ENCODE measurements at regions not wholly inside any gene's neighbourhood (a gene's known extent, or its start where the extent isn't known, plus 50 kb on each side); places are given as distances from the start of the nearest gene placed in this dataset.

DNA sequence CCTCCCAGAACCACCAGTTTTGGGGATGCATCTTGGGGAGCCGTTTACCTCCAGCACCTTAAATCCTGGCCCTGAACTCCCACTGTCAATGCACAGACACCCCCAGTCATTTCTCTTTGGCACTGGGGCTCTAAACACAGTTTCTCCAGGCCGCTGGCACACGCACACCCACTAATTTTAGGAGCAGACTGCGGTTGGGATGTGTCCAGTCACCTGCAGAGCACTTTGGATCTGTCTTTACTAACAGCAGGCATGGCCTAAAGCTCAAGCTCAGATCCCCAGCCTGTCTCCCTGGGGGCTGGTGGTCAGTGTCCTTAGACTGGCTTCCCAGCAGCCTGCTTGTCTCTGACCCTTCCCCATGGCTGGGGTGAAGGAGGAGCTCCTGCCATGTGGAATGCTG is 49.9 kb downstream of the SYNE3 start:
- no peak for DNase-seq

DNA sequence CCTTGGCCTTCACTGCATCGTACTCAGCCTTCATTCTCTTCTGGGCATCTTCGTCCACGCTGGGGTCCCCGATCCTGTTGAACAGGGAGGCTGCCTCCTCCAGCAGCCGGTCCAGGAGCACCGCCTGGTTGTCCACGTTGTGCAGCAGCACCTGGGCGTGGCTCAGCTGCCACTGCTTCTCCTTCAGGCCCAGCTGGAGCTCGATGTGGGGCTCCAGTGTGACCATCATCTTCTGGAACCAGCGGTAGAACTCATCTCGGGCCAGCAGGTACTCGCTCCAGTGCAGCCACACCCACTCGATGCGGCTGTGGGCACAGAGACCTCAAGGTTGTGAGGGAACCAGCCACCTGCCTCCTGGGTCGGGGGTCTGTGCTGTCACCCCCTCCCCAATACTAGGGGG is 50.5 kb downstream of the SYNE3 start:
- DNase-seq: no peak

DNA sequence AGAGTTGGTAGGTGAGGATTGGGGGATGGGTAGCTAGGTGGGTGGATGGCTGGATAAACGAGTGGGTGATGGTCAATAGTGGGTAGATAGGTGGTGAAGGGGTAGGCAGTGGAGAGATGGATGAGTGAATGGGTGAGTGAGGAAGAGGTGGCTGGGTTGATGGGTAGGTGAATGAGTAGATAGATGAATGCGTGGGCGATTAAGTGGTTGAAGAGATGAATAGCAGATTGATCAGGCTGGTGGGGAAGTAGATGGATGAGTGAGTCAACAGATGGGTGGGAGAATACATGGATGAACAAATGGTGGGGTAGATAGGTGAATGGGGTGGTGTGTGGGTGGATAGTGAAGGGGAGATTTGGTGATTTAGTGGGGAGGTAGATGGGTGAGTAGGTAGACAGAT is 51.1 kb downstream of the SYNE3 start:
- DNase-seq: no peak

DNA sequence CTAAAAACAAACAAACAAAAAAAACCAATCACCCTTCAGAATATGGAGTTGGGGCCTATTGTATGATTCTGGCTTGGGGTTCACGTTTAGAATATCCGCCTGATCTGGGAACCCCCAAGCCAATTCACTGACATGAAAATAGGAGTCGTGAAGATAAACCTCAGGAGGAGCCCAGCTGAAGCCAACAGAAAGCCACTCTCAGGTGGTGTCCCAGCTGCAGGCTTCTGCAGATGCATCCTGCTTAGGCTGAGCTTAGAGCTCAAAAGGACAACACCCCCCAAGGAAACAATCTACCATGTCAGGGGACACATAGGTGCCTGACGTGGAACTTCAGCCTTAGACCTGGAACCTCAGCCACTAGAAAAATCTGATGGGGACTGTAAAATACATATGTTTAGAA is 51.9 kb downstream of the SYNE3 start:
- DNase-seq: peak in 1 of 3 experiments; percentile 42

DNA sequence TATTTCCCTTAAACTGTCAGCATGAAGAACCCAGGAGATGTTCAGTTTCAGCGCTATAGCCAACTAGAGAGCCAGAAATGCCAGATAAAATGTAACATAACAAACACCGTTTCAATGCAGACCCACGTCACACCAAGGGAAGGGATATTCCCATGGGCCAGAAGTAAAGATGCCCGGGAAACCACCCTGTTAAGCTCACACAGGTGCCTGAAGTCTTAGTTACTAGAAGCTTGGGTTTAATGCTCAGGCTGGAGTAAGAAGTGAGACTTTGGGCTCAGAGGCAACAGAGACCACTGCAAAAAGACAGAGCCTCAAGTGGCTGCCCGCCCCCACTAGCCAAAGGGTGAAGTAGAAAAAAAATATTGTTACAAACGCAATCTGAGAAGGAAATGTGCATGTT is 52.3 kb downstream of the SYNE3 start:
- no peak for DNase-seq

DNA sequence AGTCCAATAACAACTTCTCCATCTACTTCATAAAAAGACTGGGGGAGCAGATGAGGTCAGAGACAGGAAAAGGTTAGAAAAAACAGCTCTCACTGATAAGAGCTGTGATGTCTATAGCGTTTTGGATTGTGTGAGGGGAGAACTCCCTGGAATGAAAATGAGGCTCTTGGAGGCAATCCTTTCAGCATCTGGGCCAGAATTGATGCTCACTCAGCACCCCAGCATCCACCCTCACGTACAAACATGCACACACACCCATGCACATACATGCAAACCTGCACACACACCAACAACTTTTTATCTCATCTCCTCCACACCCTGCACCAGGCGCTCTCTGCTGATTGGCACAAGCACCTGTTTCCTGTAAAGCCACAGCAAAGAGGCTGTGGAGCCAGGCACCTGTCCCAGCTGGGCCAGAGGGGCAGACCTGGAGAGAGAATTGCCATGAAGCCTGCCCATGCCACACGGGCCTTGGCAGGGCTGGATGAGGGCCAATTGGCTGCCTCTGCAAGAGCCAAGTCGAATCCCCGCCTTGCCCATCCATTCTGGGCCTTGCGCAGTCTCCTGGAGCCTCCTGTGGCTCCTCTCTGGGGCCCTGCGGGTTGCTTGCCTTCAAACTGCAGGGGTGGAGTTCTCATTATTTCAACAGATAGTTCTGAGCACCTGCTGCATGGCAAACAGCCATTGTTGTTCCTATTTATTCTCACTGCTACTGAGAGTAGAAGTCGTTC is 53.1 kb downstream of the SYNE3 start:
- peak; percentile 29 to 96 (median 91) for DNase-seq

DNA sequence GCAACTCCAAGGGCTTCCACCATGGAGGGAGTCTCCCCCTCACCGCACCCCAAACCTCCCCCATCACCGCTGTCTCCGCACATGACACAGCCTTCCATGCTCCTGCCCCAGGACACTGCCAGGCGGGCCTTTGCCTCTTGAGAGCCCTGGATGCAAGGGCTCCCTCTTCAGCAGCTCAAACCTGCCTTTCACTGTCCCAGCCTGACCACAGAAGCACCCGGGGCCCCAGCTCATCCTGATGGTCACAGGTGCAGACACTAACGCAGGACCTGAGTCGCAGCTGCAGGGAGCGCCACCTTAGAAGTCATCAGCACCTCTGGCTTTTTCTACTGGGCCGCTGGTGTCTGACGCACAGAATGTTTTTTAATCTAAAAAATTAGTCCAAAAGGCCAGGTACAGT is 54.0 kb downstream of the SYNE3 start:
- no peak for DNase-seq

DNA sequence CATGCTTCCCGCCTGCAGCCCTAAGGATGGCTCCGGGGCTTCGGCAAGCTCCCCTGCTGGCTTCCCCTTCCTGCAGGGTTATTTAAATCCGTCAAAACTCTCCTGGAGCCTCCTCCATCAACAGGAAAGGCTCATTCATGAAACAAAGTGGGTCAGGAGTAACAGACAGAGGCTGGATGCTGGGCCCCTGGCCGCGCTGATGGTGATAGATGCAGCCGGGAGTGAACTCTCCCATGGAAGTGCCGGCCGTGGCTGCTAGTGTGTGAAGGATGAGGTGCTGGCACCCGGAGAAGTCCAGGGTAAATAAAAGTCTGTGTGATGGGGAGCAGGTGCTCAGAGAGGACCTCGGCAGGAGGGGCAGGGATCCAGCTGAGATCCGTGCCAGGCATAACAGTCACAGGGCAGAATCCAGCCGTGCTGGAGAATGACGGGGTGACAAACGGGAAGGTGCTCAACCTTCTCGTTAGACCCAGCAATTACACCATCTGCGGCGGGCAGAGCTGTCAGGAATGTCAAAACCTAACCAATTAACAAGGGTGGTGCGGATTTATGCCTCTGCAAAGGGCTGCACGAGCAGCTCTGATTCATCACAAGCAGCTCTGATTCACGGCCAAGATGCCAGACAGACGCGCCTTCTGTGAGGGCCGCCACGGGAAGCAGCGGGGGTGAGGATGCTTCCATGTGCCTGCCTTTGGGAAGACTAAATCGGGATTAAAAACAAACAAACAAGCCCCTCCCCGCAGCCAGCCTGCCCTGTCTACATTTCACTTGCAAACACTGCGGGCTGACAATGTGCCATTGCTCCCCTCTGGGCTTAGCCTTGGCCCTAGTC is 55.6 kb downstream of the SYNE3 start:
- DNase-seq: peak in 2 of 3 experiments; percentile 96 to 100

DNA sequence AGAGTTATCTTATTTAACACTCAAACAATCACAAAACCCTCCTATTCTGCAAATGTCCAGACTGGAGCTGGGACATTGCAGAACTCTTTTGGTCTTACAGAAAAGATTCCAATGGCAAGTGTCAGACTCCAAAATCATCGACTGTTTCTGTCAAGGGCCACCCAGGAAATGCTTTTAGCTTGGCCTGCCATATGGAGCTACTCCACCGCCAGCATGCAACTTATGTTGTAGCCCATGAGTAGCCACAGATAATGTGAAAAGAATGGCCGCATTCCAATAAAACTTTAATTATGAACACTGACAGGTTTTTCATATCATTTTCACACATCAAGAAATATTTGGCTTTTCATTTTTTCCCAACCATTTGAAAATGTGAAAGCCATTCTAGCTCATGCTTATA is 57.5 kb downstream of the SYNE3 start:
- no peak for DNase-seq

DNA sequence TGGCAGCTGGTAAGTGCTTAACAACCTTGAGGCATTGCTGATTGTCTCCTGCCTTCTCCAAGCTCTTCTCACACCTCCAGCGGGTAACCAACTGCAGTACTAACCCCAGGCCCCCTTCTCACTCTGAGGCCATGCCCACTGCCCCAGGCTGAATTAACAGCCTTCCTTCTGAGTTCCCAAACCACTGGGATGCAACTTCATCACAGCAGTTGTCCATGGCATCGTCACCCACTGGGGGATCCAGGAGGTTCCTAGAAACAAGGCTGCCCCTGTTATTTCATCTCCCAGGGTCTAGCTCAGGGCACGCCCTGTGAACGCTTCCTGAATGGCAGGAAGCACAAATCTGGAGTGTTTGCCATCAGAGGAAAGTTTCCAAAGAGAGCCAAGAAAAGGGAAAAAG is 58.0 kb downstream of the SYNE3 start:
- no peak for DNase-seq

DNA sequence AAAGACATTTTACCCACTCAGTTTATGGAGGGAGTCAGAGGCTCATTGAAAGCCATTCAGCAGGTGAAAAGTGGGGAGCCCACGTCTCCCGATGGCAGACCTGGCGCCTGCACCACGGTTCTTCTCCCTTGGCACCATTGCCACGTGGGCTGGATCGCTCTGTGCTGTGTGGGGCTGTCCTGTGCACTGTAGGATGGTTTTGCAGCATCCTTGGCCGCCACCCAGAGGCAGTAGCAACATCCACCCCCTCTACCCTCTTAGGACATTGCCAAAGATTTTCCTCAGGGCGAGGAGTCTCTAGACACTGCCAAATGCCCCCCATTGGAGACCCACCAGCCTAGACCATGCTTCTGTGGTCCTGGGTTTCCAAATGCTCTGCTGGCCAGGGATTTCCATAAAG is 60.2 kb downstream of the SYNE3 start:
- no peak for DNase-seq

DNA sequence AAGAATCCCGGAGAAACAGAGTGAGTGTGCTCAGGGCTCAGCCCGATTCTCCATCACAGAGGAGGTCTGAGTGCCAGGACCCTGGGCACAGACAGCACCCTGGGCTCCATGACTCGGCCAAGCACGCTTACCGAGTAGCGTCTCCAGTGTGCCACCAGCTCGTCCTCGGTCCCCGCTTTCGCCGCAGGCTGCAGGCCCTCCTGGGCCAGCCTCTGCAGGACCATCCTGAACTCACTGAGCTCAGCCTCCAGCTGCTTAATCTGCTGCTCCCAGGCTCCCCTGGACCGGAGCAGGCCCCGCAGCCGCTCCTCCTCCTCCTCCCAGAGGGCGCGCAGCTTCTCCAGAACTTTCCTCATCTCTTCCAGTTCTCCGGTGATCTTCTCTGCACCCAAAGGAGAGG is 61.2 kb downstream of the SYNE3 start:
- DNase-seq: no peak

DNA sequence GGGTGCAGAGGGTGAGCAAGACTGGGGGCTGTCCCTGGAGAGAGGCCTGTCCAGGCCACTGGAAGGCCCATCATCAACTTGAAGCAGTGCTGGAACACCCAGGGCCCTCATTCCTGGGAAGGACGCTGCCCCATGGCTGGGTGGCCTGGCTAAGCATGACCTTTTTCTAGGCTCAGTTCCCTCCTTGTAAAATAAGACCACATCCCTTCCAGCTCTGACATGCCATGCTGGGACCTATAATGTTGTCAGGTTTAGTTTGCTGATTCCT is 62.8 kb downstream of the SYNE3 start:
- no peak for DNase-seq

DNA sequence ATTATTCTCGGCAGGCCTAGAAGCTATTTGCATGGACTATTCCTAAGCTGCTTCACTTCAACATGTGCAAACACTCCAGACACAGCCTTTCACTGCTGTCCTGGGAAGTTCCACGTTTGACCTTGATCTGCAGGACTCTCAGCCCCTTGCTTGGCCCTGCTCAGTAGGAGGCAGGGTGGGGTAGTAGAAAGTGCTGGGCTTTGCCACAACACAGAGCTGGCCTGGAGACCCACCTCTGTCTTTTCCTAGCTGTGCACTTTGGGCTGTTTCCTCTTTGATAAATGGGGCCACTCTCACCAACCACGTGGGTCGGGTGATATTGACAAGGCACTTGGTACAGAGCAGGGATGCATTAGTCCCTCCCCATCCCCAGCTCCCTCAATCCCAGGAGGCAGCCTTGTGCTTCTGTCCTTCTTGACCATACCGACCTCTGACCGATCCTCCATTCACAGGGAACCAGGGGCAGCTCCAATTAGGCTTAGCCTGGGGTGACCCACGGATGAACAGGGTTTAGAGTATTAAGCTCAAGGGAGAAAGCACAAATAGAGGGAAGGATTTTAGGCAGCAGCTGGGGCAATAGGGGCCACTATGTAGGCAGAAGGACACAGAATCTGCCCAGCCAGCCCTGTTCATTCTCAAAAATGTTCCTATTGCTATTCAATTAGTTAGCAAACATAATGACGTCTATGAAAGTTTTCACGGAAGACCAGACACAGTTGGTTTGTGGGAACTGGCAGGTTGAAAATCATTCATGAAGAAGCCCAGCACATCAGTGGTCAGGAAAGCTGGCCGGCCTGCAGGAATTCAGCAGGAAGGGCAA is 63.3 kb downstream of the SYNE3 start:
- DNase-seq: no peak

DNA sequence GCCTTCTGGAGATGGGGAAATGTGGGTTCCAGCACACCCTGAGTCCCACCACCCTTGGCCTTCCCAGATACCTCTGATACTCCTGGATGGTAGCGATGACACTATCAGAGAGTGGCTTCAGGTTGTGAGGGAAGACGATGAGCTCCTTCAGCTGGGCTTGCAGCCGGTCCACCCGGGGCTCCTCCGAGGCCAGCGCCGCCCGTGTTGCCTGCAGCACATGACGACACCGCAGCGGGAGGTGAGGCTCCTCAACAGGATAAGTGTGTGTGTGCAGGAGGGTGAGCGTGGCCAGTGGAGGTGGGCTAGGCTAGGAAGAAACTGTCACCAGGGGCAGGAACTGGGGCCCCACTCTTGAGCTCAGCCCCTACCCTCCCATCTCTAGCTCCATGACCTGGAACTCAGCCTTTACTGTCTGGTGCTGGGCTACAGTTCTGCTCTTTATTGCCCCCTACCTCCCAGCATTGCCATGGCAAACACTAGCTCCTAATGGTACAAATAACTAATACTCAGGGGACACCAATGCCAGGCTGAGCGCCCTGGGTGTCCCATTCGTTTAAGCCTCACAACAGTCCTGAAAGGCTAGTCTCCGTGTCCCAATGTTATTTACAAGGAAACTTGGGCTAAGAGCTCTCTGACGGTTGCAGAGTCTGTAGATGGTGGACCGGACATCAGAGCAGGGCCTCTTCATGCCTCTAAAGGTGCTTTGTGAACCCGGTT is 64.1 kb downstream of the SYNE3 start:
- DNase-seq: peak in 1 of 3 experiments; percentile 25

DNA sequence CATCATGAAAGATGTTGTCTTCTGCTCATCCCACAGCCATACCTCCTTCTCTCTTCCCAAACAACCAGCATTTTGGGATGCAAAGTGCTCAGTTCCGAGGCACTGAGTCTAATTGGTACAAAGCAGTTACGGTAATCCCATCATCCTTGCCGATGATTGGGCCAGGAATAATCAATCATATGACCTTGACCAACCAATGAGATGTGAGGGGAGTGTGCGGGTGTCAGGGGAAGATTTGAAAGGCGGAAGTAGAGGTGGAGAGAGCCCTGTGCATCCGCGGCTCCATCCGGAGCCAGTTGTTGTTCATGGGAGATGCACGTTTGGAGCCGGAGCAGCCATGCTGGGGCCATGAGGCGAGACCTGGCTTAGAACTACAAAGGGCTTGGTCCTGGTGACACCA is 67.3 kb downstream of the SYNE3 start:
- no peak for DNase-seq

DNA sequence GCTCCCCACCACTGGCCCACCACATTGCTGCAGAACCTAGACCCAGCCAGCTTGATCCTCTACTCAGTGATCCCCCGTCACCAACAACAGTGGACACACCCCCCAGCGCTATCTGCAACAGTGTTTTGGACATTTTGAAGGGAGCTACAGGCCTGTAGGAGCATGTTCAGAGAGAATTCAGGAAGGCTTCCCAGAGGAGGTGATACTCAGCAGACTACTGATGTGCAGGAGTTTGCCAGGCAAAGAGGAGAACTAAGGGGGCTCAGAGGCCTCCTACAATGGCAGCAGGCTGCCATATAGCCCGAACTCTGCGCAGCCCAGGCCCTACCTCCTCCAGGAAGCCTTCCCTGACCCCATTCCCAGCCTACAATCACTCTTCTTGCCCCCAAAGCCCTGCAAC is 70.0 kb downstream of the SYNE3 start:
- DNase-seq: no peak

DNA sequence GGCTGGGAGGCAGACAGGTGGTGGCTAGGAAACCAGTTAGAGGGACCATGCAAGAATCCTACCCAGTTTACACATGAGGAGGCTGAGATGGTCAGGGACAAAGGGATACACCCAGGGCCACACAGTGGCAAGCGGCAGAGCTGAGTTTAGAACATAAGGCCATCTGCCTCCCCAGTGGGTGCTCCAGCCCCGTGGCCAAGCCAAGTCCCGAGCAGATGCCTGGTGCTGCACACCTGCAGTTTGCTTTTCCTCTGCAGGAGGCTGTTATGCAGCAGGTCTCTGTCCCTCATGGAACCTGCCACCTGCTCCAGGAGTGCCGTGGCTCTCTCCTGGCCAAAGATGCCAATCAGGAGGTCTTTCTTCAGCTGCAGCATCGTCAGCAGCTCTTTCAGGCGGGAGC is 70.8 kb downstream of the SYNE3 start:
- peak in 2 of 3 experiments; percentile 76 to 87 for DNase-seq

DNA sequence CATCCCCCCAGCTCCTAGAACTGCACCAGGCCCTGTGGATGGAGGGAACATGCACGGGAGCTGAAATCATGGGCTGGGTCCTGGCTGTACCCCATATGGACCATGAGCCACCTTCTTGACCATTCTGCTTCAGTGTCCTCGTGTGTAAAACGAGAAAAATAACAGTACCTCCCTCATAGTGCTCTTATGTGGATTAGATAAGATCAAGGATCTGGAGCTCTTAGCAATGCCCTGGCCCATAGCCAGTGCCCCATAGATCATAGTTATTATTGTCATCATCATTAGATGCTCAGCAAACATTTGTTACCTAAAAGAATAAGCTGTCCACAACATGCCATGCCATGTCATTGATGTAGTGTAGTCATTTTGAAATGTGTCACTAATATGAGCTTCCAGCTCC is 71.3 kb downstream of the SYNE3 start:
- peak in 2 of 3 experiments; percentile 58 to 75 for DNase-seq

DNA sequence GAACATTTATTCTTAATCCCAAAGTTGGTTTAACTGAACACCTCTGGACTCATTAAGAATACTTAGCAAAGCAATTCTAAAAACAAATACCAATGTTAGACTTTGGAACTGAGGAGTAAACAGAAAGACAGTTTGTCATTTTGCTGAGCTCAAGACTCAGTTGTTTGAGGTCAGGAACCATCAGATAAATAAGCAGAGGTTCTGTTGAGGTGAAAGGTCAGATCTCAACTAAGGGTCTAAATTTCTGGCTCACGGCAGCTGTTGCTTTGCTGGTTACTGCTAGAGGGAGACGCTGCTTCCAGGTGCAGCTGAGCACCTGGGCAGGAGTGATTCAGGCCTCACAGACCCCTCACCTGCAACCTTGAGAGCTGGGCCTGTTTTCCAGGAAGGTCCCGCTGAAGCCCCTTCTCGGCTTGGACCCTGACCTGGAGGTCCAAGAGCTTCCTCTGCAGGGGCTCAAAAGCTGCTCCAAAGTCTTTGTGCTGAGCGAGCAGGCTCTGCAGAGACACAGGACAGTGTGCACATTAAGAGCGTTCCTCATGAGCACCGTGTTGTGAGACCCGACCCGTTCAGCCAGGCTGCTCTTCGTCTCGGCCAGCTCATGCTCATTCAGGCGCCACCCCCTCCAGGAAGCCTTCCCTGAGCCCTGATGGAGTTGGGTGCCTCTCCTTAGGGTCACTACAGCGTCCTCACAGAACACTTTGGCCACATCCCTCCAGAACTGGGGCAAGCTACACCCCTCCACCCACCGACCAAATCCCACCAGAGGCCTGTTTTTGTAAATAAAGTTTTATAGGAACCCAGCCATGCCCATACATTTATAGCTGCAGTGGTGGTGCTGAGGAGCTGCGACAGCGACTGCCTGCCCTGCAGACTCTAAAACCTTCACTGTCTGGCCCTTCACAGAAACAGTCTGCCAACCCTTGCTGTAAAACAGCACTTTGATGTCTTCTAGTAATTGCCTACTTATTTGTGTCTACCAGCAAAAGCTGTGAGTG is 72.0 kb downstream of the SYNE3 start:
- DNase-seq: no peak

DNA sequence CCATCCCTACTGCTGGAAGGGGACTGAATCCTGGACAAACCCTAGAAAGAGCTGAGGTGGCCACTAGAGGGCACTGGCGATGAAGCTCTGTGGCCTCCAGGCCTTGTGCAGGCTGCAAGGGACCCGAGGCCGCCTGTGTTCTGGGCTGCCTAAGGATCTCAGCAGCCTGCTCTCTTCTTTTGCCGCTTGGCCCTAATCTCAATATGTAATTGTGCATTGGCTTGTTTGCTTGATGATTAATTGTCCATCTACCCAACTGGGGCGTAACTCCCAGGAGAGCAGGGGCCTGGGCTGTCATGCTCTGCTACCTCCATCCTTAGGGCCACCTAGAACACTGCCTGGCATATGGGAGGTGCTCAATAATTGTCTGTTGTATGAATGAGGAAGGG is 73.8 kb downstream of the SYNE3 start:
- peak; percentile 81 to 93 (median 87) for DNase-seq
